HG03378 (cell line): ENCODE measurements at regions not wholly inside any gene's neighbourhood (a gene's known extent, or its start where the extent isn't known, plus 50 kb on each side); places are given as distances from the start of the nearest gene placed in this dataset.
A peak's percentile ranks its signal among the peaks of the same experiment; 100 is the strongest.
"Not testable (repeated sequence)": the region's sequence is repeated elsewhere in the genome, so short reads cannot be mapped to it uniquely, and the experiment has no call there.

Source experiments
- ATAC-seq: cut with Tn5 transposase; IDR thresholded peaks from one replicate; pipeline ENCODE4 v1.9.1; 2021; ENCODE audit warnings: mild to moderate bottlenecking, moderate library complexity; ENCODE audit not compliant: unreplicated experiment

DNA sequence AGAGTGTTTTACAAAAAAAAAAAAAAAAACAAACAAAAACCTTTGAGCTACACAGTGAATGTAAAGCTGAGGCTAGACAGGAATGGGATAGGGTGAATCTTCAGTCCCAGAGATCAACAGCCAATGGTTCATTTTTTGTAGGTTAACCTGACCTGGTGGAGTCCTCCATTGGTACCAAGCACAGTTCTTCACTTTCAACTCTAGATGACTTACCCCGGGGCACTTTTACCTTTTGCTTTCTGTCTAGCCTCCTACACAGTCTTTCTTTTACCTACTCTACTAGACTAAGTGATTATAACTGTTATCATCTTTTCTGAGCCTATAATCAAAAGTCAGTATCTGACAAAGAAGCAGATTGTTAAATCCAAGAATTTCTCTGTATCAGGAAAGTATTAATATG lies 50.9 kb downstream of the ANXA2R start:
- no peak for ATAC-seq

DNA sequence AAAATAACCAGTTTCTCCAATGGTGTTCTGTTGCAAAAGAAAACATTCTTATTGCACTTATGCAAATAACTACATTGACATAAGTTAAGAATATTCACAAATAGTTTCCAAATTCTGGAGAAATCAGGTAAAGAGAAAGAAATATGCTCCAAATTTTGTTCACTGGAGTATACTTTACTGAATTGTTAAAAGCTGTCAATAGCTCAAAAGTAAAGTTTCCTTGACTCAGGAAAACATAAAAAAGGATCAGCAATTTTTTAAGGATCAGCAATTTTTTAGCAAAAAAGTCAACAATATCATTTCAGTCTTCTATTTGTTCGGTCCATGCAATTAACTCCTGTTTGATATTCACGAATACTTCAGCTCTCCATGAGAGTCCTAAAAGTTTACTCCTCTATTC lies 51.6 kb downstream of the ANXA2R start:
- ATAC-seq: no peak

DNA sequence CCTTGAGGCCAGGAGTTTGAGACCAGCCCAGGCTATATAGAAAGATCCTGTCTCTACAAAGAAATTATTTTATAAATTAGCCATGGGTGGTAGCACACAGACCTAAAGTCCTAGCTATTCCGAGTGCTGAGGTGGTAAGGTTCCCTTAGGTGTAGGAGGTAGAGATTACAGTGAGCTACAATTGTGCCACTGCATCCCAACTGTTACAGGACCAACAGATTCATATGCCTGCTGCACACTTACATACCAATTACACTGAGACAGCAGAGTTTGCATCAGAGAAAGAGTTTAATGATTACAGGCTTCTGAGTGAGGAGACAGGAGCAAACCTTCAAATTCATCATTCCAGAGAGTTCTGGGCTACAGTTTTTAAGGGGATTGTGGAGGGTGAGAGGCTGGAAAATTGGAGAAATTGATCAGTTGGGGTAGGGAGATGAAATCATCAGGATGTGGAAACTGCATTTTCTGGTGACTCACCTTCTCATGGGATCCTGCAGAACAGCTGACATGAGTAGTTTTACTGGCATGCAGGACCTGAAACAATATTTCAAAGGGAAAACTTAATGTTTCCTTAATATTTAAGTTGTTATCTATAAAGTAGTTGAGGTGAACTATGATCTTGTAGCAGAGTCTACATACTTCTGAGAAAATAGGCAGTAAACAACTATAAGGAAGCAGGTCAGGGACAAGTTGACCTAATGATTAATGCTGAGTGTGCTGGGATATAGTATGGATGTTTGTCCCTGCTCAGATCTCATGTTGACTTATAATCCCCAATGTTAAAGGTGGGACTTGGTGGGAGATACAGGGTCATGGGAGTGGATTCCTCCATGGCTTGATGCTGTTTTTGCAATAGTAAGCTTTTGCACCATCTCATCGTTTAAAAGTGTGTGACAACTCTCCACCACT lies 54.7 kb downstream of the ANXA2R start:
- ATAC-seq: no peak

DNA sequence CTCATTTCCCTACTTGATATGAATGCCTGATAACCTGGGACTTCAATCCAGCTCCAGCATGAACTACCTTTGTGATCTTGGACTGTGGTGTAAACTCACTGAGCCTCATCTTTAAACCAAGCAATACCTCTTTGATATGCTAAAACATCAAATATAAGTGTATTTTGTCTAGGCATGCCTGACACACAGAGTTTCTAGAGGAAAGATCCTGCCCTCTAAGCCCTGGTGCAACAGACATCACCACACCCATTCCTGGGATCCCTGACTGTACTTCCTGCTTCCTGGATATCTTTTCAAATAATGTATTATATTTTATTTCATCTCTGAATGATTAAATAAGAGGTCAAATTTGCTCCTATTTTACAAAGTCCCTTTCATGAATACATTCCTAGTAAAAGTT lies 55.8 kb downstream of the ANXA2R start:
- no peak for ATAC-seq

DNA sequence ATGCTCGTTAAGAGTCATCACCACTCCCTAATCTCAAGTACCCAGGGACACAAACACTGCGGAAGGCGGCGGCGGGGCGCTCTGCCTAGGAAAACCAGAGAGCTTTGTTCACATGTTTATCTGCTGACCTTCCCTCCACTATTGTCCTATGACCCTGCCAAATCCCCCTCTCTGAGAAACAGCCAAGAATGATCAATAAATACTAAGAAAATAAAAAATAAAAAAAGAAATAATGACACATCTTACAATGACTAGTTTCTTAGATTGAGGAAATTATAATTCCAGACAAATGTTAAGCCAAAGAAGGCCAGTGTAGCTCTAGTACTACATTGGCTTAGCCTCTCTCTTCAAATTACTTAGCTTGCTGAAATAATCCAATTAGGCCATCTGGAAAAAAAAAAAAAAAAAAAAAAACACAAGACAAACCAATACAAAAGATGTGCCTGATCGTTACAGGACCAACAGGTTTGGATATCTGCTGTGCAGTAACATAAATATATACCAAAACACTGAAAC lies 58.0 kb downstream of the ANXA2R start:
- ATAC-seq: no peak

DNA sequence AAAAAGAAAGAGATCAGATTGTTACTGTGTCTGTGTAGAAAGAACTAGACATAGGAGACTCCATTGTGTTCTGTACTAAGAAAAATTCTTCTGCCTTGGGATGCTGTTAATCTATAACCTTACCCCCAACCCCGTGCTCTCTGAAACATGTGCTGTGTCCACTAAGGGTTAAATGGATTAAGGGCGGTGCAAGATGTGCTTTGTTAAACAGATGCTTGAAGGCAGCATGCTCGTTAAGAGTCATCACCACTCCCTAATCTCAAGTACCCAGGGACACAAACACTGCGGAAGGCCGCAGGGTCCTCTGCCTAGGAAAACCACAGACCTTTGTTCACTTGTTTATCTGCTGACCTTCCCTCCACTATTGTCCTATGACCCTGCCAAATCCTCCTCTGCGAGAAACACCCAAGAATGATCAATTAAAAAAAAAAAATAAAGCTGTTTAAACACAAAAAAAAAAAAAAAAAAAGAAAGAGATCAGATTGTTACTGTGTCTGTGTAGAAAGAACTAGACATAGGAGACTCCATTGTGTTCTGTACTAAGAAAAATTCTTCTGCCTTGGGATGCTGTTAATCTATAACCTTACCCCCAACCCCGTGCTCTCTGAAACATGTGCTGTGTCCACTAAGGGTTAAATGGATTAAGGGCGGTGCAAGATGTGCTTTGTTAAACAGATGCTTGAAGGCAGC lies 58.6 kb downstream of the ANXA2R start:
- not testable (repeated sequence) for ATAC-seq

DNA sequence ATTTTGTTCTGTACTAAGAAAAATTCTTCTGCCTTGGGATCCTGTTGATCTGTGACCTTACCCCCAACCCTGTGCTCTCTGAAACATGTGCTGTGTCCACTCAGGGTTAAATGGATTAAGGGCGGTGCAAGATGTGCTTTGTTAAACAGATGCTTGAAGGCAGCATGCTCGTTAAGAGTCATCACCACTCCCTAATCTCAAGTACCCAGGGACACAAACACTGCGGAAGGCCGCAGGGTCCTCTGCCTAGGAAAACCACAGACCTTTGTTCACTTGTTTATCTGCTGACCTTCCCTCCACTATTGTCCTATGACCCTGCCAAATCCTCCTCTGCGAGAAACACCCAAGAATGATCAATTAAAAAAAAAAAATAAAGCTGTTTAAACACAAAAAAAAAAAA lies 59.1 kb downstream of the ANXA2R start:
- ATAC-seq: not testable (repeated sequence)

DNA sequence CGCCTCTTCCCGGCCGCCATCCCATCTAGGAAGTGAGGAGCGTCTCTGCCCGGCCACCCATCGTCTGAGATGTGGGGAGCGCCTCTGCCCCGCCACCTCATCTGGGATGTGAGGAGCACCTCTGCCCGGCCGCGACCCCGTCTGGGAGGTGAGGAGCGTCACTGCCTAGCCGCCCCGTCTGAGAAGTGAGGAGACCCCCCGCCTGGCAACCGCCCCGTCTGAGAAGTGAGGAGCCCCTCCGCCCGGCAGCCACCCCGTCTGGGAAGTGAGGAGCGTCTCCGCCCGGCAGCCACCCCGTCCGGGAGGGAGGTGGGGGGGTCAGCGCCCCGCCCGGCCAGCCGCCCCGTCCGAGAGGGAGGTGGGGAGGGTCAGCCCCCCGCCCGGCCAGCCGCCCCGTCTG lies 59.7 kb downstream of the ANXA2R start:
- ATAC-seq: not testable (repeated sequence)

DNA sequence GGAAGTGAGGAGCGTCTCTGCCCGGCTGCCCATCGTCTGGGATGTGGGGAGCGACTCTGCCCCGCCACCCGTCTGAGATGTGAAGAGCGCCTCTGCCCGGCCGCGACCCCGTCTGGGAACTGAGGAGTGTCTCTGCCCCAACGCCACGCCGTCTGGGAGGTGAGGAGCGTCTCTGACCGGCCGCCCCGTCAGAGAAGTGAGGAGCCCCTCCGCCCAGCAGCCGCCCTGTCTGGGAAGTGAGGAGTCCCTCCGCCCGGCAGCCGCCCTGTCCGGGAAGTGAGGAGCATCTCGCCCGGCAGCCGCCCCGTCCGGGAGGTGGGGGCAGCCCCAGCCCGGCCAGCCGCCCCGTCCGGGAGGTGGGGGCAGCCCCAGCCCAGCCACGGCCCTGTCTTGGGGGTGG lies 60.9 kb downstream of the ANXA2R start:
- ATAC-seq: not testable (repeated sequence)

DNA sequence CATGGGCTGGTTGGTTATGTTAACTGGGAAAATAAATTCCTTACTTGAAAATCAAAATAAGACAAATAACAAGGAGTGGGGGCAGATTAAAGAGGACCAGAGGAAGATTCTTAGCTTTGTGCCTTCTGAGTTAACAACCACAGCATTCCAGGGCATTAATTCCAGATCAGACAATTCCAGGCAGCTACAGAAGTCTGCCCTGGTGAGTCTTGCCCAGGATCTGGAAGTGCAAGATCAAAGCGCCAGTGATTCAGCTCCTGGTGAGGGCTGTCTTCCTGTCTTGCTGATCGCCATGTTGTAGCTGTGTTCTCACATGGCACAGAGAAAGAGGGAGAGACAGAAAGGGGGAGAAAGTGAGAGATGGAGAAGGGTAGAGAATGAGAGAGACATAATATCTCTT lies 65.6 kb downstream of the ANXA2R start:
- no peak for ATAC-seq

DNA sequence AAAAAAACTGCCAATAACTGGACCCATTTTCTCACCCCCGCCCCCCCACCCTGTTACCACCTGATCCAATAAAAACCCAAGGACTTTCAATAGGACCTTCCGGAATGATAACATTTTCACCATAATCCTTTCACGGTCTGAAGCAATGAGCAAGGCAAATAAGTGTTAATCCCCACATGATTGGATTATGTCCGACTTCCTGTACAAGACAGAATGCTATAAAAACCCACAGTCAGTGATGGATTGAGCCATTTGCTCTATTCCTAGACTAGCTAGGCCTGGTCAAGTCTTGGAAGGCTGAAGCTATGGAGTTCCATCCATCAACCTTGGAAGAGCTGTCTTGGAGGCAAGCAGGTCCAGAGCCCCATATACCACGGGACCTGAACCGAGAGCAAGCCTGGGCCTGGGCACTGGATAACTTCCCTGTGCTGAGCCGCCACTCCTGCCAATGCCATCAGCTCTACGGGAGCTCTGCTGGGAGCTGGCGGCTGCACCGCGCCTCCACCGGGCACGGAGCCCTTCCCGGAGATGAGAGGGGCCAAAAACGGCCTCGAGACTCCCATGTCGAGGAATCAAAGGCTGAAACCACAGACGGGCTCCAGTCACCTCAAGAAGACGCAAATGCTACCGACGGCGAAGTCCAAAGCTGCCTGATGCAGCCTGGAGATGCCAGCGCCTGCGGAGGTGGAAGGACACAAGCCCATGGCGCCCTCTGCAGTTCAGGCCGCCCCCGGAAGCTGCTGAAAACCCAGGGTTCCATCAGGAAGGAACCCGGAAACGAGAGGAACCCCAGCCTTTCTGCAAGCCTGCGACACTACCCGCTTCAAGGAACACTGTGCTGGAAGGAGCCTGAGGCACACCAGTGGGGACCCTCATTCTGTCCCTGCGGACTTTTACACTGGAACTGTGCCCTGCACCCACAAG lies 69.2 kb downstream of the ANXA2R start:
- ATAC-seq: no peak

DNA sequence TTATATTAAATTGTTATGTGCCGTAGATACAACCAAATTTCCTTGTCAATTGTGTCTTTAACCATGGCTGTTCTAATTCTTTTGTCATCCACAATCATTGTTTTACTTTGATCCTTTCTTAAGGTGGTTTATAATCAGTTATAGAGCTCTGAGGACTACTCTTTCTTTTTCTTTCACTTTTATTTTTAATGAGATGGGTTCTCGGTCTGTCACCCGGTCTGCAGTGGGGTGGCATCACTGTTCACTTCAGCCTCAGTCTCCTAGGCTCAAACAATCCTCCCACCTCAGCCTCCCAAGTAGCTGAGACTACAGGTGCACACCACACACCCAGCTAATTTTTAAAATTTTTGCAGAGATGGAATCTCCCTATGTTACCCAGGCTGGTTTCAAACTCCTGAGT lies 74.2 kb downstream of the ANXA2R start:
- no peak for ATAC-seq

DNA sequence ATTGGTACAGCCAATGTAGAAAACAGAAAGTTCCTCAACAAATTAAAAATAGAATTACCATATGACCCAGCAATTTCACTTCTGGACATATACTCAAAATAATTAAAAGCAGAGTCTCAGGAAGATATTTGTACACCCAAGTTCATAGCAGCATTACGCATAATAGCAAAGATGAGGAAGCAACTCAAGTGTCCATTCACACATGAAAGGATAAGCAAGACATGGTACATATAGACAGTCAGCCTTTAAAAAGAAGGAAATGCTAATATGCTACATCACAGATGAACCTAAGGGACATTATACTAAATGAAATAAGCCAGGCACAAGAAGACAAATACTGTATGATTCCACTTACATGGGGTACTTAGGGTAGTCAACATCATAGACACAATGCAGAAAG lies 76.7 kb downstream of the ANXA2R start:
- no peak for ATAC-seq

DNA sequence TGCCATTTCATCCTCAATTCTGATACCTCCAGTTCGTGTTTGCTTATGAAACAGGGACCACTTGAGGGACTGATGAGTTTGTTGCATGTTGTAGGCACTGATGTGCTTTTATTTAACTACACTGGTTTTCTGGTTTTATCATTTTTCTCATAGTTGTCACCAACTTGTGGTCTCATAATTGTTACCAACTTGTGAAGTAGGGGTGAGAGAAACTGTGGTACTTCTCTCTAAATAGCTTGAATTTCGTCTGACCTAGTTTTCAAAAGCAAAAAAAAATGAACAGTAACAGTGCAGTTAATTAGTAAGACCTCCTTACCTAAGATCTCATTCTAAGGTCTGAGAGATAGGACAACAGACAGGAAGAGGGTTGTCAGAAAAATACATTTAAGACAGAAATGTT lies 78.0 kb downstream of the ANXA2R start:
- no peak for ATAC-seq

DNA sequence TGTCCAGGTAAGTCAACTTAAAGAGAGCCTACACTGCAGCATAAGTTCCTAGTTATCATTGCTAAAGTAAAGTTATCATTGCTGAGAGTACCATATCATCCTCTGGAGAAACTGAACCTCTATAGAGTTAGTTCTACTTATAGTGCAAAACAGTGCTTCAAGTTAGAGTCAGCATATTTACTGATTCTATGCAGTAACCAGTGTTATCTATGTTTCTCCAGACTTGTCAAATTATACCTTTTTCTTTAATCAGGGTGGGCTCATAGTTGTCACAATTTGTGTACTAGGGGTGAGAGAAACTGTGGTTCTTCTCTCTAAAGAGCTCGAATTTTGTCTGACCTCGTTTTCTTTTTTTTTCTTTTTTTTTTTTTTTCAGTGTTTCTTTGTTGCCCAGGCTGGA lies 79.6 kb downstream of the ANXA2R start:
- no peak for ATAC-seq

DNA sequence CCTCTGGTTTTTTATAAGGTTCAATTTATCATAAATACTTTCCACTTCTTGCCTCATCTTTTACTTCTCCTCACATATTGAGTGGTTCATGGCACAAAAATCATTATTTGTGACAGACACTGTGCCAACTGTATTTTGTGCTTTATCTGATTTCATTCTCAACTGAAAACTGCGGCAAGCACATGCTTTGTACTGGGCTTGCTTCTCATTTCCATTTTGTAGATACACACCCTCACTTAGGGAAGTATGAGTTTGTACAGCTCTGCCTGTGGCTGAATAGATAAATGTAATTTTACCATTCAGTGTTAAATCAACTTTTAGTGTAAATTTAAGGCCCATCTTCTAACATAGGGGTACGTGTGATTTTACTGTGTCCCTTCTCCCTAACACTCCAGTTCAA lies 83.6 kb downstream of the ANXA2R start:
- no peak for ATAC-seq

DNA sequence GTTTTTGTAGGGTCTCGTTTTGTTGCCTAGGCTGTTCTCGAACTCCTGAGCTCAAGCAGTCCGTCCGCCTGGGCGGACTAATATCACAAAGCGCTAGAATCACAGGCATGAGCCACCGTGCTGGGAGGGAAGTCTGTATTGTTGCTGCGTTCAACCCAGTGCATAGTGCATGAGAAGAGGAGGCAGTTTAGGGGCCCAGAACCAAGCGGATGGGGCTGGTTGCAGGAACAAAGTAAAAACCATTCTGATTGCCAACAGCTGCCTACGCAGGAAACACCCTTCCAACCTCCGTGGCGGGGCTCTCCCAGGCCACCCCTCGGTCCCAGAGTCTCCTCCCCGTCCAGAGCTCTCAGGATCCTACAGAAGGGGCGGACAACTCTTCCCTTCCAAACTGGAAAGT lies 87.1 kb downstream of the ANXA2R start:
- ATAC-seq: no peak

DNA sequence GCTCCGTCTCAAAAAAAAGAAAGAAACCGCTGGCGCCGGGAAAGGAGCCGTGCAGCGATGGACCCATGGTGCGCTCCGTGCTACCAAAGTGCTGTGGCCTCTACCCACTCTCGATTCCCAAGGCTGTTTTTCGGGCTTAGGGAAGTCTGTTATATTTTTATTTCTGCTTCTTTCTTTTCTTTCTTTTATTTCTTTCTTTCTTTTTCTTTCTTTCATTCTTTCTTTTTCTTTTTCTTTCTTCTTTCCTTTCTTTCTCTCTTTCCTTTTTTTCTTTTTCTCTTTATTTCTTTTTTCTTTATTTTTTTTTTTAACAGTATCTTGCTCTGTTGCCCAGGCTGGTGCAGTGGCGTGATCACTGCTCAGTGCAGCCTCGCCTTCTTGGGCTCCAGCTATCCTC lies 87.5 kb downstream of the ANXA2R start:
- ATAC-seq: no peak

DNA sequence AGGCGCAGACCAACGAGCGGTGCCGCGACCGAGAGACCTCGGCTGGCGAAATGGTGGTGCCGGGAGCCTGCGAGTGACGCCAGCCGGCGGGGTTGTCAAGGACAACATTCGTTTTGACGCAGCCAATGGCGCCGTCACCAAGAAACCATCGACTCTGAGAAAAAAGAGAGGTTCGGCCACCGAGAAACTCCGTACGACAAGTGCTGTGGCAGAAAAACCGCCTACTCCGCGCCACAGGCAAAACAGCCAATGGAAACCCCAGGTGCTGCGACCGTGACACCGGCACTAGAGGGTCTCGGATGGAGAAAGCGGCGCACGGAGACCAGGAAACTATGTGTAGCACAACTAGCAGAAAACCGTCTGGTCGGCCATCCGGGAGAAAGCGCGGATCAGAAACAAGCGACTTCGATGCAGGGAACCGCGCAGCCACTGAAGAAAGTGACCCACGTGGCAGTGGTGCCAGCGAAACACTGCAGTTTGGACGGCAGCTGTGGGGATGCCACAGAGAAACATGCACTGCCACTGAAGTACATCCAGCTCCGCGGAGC lies 88.8 kb downstream of the ANXA2R start:
- ATAC-seq: peak; percentile 25

DNA sequence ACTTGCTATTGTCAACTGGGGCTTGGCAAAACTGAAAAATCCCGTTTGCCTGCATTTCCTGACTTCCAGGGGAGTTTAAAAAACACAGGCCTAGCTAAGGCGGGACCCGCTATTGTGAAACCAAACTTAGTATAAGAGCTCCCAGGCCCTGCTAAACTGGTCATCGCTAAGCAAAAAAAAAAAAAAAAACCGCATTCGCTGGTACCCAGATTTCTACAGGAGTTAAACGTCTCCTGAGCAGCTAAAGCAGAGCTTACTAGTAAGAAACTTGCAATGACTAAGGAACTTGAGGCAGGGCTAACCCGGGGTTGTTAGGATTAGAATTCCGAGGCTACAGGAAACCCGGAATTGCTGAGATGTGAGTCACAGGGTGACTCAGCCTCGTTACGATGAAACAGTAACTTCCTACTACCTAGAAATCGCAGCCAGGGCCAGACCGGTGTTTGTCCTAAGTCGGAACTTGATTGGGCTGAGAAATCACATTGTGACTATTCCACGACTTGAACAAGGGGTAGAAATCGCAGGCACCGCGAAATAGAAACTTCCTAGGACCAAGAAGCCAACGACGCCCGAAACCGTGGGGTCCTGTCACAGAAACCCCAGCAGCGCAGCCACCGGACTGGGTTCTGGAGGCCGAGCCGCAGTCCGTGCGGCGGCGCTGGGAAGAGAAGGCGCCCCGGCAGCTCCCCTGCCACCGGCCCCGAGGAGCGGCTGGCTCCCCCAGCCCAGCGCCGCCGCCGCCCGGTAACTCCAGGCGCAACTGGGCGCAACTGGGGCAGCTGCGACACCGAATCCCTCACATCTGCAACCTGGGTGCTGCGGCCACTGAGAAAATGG lies 89.4 kb downstream of the ANXA2R start:
- peak; percentile 56 for ATAC-seq
